ENCODE measurements at regions not wholly inside any gene's neighbourhood (a gene's known extent, or its start where the extent isn't known, plus 50 kb on each side); places are given as distances from the start of the nearest gene placed in this dataset.

- Histone ChIP-seq H2AK5ac (ENCODE audit: low read length, severe bottlenecking) (no peak overlapping the region), H3K4ac (ENCODE audit: low read depth in 1 of 2, low read length in 2 of 2) (no peak overlapping the region), H3K27ac (ENCODE audit: low read length, poor library complexity, severe bottlenecking) (no peak overlapping the region), H2BK15ac (ENCODE audit: low read depth, poor library complexity, severe bottlenecking) (no peak overlapping the region), H2BK120ac (ENCODE audit: low read depth, low read length) (no peak overlapping the region), H3K4me3 (ENCODE audit: insufficient read depth in 1 of 2, low read depth in 1 of 2, low read length in 2 of 2) (no peak overlapping the region), H3K9ac (ENCODE audit: low read length) (no peak overlapping the region), H2AFZ (ENCODE audit: low read depth, low read length) (no peak overlapping the region), H4K8ac (ENCODE audit: low read length) (no peak overlapping the region), H3K9me3 (ENCODE audit: control insufficient read depth, low read length) (no peaks in the 10 kb centered on the region), H2BK5ac (ENCODE audit: low read depth, low read length, poor library complexity, severe bottlenecking) (no peak overlapping the region), H3K23ac (ENCODE audit: low read length in 2 of 2) (no peak overlapping the region), H3K36me3 (ENCODE audit: control insufficient read depth in 1 of 2, insufficient read depth in 2 of 2, low read depth in 1 of 2, low read length in 2 of 2) (no peaks in the 10 kb centered on the region), H3K79me1 (replicated peaks; ENCODE audit: low read length, poor library complexity, severe bottlenecking) (no peaks in the 10 kb centered on the region), H3K18ac (ENCODE audit: low read depth in 1 of 2, low read length in 2 of 2) (no peak overlapping the region), H3K4me1 (ENCODE audit: control insufficient read depth, insufficient read depth, low read depth, low read length) (no peaks in the 10 kb centered on the region), H4K91ac (ENCODE audit: low read length) (no peak overlapping the region), H3K4me2 (ENCODE audit: low read length, poor library complexity, severe bottlenecking) (no peak overlapping the region), H3K27me3 (ENCODE audit: control insufficient read depth in 1 of 2, insufficient read depth in 1 of 2, low read length in 2 of 2) (no peaks in the 10 kb centered on the region), H3K14ac (ENCODE audit: low read length in 2 of 2) (no peak overlapping the region), H2BK12ac (ENCODE audit: low read length in 2 of 2) (no peak overlapping the region)
- 90% methylated on average over 9 of the region's 9 CpGs for WGBS
- DNase-seq: no peak
These were observed 427.6 kb downstream of the INHBA start for GRCh38 chr7:41275255-41275654.

DNA sequence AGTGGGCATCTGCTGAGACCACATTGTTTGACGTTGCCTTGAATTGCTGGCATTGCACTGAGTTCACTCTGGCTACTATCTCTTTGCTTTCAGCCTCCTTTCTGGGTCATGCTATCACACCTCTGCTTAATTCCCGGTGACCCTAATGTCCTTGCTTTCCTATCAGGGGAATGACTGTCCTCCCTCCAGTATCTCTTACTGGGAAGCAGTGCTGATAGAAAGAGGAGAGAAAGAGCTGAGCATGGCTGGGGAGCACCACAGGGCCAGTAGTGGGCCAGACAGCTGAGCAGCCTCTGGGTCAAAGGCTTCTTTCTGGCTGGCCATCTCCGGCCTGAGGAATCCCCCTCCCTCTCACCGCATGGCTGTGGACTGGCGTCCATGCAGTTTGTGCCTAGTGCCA, 428.7 kb downstream of the INHBA start:
- H3K79me1 ChIP-seq (replicated peaks; ENCODE audit: low read length, poor library complexity, severe bottlenecking): no peaks in the 10 kb centered on the region
- H4K91ac ChIP-seq (ENCODE audit: low read length): no peak overlapping the region
- no peak overlapping the region for H3K4me3 ChIP-seq (ENCODE audit: insufficient read depth in 1 of 2, low read depth in 1 of 2, low read length in 2 of 2)
- no peak overlapping the region for H2BK15ac ChIP-seq (ENCODE audit: low read depth, poor library complexity, severe bottlenecking)
- no peak overlapping the region for H3K4ac ChIP-seq (ENCODE audit: low read depth in 1 of 2, low read length in 2 of 2)
- no peak overlapping the region for H2AK5ac ChIP-seq (ENCODE audit: low read length, severe bottlenecking)
- no peak overlapping the region for H3K18ac ChIP-seq (ENCODE audit: low read depth in 1 of 2, low read length in 2 of 2)
- H3K9ac ChIP-seq (ENCODE audit: low read length): no peak overlapping the region
- no peaks in the 10 kb centered on the region for H3K36me3 ChIP-seq (ENCODE audit: control insufficient read depth in 1 of 2, insufficient read depth in 2 of 2, low read depth in 1 of 2, low read length in 2 of 2)
- no peaks in the 10 kb centered on the region for H3K4me1 ChIP-seq (ENCODE audit: control insufficient read depth, insufficient read depth, low read depth, low read length)
- H3K9me3 ChIP-seq (ENCODE audit: control insufficient read depth, low read length): no peaks in the 10 kb centered on the region
- DNase-seq: no peak
- H2BK5ac ChIP-seq (ENCODE audit: low read depth, low read length, poor library complexity, severe bottlenecking): no peak overlapping the region
- H3K4me2 ChIP-seq (ENCODE audit: low read length, poor library complexity, severe bottlenecking): no peak overlapping the region
- no peak overlapping the region for H2AFZ ChIP-seq (ENCODE audit: low read depth, low read length)
- no peak overlapping the region for H4K8ac ChIP-seq (ENCODE audit: low read length)
- no peak overlapping the region for H3K14ac ChIP-seq (ENCODE audit: low read length in 2 of 2)
- H2BK120ac ChIP-seq (ENCODE audit: low read depth, low read length): no peak overlapping the region
- H2BK12ac ChIP-seq (ENCODE audit: low read length in 2 of 2): no peak overlapping the region
- WGBS: 96% methylated on average over 4 of the region's 5 CpGs
- H3K23ac ChIP-seq (ENCODE audit: low read length in 2 of 2): no peak overlapping the region
- H3K27ac ChIP-seq (ENCODE audit: low read length, poor library complexity, severe bottlenecking): no peak overlapping the region
- H3K27me3 ChIP-seq (ENCODE audit: control insufficient read depth in 1 of 2, insufficient read depth in 1 of 2, low read length in 2 of 2): no peaks in the 10 kb centered on the region

DNA sequence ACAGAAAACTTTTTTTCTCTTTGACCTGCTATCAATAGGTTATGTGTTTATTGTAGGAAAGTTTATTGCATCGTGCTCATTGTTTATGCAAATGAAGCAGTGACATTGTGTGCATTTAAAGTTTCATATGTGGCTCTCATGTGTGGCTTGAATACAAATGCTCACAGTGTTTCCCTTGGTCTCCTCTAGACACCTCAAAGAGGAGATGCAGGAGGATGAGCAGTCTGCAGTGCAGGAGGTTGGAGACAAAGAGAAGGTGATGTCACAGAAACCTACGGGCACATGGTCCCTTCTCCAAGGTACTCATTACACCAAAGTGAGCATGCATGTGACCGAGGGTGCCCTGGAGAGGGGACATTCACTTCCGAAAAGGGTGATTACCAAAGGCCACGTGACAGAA, 430.2 kb downstream of the INHBA start:
- Histone ChIP-seq H3K36me3 (ENCODE audit: control insufficient read depth in 1 of 2, insufficient read depth in 2 of 2, low read depth in 1 of 2, low read length in 2 of 2) (no peaks in the 10 kb centered on the region), H2AFZ (ENCODE audit: low read depth, low read length) (no peak overlapping the region), H3K79me1 (replicated peaks; ENCODE audit: low read length, poor library complexity, severe bottlenecking) (no peaks in the 10 kb centered on the region), H3K4me2 (ENCODE audit: low read length, poor library complexity, severe bottlenecking) (no peak overlapping the region), H3K4ac (ENCODE audit: low read depth in 1 of 2, low read length in 2 of 2) (no peak overlapping the region), H3K4me3 (ENCODE audit: insufficient read depth in 1 of 2, low read depth in 1 of 2, low read length in 2 of 2) (no peak overlapping the region), H3K14ac (ENCODE audit: low read length in 2 of 2) (no peak overlapping the region), H4K91ac (ENCODE audit: low read length) (no peak overlapping the region), H3K27me3 (ENCODE audit: control insufficient read depth in 1 of 2, insufficient read depth in 1 of 2, low read length in 2 of 2) (no peaks in the 10 kb centered on the region), H2BK5ac (ENCODE audit: low read depth, low read length, poor library complexity, severe bottlenecking) (no peak overlapping the region), H3K9me3 (ENCODE audit: control insufficient read depth, low read length) (no peaks in the 10 kb centered on the region), H3K9ac (ENCODE audit: low read length) (no peak overlapping the region), H2BK120ac (ENCODE audit: low read depth, low read length) (no peak overlapping the region), H3K23ac (ENCODE audit: low read length in 2 of 2) (no peak overlapping the region), H2AK5ac (ENCODE audit: low read length, severe bottlenecking) (no peak overlapping the region), H4K8ac (ENCODE audit: low read length) (no peak overlapping the region), H3K4me1 (ENCODE audit: control insufficient read depth, insufficient read depth, low read depth, low read length) (no peaks in the 10 kb centered on the region), H2BK12ac (ENCODE audit: low read length in 2 of 2) (no peak overlapping the region), H2BK15ac (ENCODE audit: low read depth, poor library complexity, severe bottlenecking) (no peak overlapping the region), H3K18ac (ENCODE audit: low read depth in 1 of 2, low read length in 2 of 2) (no peak overlapping the region), H3K27ac (ENCODE audit: low read length, poor library complexity, severe bottlenecking) (no peak overlapping the region)
- 98% methylated on average over 5 of the region's 5 CpGs for WGBS
- no peak for DNase-seq

- Histone ChIP-seq H3K4ac (ENCODE audit: low read depth in 1 of 2, low read length in 2 of 2) (no peak overlapping the region), H3K4me3 (ENCODE audit: insufficient read depth in 1 of 2, low read depth in 1 of 2, low read length in 2 of 2) (no peak overlapping the region), H2BK12ac (ENCODE audit: low read length in 2 of 2) (peak overlapping the region in 1 of 2 experiments; percentile 49), H3K36me3 (ENCODE audit: control insufficient read depth in 1 of 2, insufficient read depth in 2 of 2, low read depth in 1 of 2, low read length in 2 of 2) (no peaks in the 10 kb centered on the region), H3K9me3 (ENCODE audit: control insufficient read depth, low read length) (no peaks in the 10 kb centered on the region), H3K27ac (ENCODE audit: low read length, poor library complexity, severe bottlenecking) (no peak overlapping the region), H3K4me2 (ENCODE audit: low read length, poor library complexity, severe bottlenecking) (no peak overlapping the region), H3K9ac (ENCODE audit: low read length) (no peak overlapping the region), H2AK5ac (ENCODE audit: low read length, severe bottlenecking) (no peak overlapping the region), H3K79me1 (replicated peaks; ENCODE audit: low read length, poor library complexity, severe bottlenecking) (no peaks in the 10 kb centered on the region), H2BK120ac (ENCODE audit: low read depth, low read length) (no peak overlapping the region), H3K27me3 (ENCODE audit: control insufficient read depth in 1 of 2, insufficient read depth in 1 of 2, low read length in 2 of 2) (no peaks in the 10 kb centered on the region), H3K14ac (ENCODE audit: low read length in 2 of 2) (no peak overlapping the region), H4K8ac (ENCODE audit: low read length) (no peak overlapping the region), H3K4me1 (ENCODE audit: control insufficient read depth, insufficient read depth, low read depth, low read length) (no peaks in the 10 kb centered on the region), H4K91ac (ENCODE audit: low read length) (no peak overlapping the region), H2BK5ac (ENCODE audit: low read depth, low read length, poor library complexity, severe bottlenecking) (no peak overlapping the region), H3K18ac (ENCODE audit: low read depth in 1 of 2, low read length in 2 of 2) (no peak overlapping the region), H3K23ac (ENCODE audit: low read length in 2 of 2) (no peak overlapping the region), H2AFZ (ENCODE audit: low read depth, low read length) (no peak overlapping the region), H2BK15ac (ENCODE audit: low read depth, poor library complexity, severe bottlenecking) (no peak overlapping the region)
- DNase-seq: peak; percentile 35
- WGBS: 14% methylated on average over 1 of the region's 2 CpGs
These were observed 434.0 kb downstream of the INHBA start for GRCh38 chr7:41268878-41269277.

Data from mesenchymal stem cell (in vitro differentiated cells and primary cell).